SK-N-DZ (cell line): ENCODE measurements at regions not wholly inside any gene's neighbourhood (a gene's known extent, or its start where the extent isn't known, plus 50 kb on each side); places are given as distances from the start of the nearest gene placed in this dataset.

ENCODE experiments used
- DNase-seq: peaks from one replicate; pipeline ENCODE4 v3.0.0-alpha.2; 2015; ENCODE audit warnings: low spot score

DNA sequence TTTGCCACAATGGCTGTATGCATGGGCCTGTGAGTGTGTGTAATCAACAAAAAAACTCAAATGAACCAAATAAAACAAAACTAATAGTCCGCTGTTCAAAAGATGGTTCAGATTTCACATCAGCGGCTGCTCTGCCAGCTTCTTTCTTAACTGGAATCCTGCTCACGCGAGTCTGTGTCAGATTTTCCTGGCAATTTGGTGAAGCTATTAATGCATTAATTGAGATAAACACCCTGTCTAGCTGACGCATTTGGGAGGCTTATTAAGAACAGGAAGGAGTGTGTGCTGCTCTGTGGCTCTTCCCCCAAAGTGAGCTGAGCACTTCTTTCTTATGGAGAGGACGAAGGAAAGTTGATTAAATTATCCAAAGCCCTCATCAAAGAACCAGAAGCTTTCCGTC is 336.6 kb upstream of the MKI67 start:
- DNase-seq: no peak

DNA sequence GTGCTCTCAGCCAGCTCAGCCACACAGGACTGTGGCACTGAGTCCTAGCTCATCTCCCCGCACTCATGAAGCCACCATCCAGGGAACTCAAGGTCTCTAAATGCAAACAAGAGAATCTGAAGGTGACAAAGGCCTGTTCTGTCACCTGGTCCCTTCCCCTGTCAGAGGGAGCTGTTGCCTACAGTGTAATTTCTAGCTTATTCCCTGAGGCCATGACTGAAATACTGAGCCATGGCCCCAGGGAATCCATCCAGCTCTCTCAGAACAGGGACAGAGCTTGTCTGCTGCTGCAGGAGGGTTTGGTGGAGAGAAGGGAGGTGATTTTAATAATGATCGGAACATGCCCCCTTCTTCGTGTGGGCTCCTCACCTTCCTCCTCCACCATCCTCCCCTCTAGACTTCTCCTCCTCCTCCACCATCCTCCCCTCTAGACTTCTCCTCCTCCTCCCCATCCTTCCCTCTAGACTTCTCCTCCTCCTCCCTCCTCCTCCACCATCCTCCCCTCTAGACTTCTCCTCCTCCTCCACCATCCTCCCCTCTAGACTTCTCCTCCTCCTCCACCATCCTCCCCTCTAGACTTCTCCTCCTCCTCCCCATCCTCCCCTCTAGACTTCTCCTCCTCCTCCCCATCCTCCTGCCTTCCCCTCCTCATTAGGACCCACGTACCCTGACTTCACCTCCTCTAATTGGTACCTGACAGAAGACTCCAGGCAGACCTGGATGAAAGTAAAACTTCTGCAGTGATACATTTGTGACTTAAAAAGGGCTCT is 338.0 kb upstream of the MKI67 start:
- peak; percentile 34 for DNase-seq

DNA sequence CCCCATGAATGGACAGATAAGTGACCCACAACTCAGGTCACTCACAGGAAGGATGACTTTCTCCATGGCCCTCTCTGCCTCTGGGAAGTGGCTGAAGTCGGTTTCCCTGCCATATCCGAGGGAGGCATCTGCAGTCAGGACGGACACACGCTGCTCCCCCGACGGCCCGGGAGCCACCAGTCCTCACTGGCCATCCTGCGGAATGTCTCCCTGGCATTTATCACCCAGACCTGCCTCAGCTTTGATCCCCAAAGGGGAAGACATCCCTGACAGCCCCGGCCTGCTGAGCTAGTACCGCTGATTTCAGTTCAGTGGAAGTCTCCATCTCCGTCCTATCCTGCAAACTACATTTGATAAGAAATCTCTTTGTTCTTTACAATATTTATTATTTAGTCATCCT is 339.5 kb upstream of the MKI67 start:
- no peak for DNase-seq

DNA sequence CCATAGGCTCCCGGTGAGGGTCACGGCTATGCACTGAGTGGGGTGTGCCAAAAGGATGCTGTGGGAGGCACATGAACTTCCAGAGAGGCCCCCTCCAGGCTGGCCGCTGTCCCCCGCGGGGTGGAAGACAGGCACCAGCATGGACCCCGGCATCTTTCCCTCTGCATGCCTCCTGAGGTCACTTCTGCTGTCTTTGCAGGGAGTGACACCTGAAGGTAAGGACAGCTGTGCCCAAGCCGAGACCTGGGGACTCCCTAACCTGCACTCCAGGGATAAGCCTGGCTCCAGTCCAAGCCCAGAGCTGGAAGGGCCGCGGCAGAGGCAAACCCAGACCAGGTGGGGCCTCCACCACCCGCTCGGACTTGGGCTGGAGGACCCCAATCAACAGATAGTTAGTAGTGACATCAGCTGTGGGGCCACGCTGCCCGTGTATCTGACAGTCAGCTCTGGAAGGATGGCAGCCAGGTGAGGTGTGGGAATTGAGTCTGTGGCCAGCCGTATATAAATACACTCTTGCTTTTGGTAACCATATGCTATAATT is 340.7 kb upstream of the MKI67 start:
- no peak for DNase-seq

DNA sequence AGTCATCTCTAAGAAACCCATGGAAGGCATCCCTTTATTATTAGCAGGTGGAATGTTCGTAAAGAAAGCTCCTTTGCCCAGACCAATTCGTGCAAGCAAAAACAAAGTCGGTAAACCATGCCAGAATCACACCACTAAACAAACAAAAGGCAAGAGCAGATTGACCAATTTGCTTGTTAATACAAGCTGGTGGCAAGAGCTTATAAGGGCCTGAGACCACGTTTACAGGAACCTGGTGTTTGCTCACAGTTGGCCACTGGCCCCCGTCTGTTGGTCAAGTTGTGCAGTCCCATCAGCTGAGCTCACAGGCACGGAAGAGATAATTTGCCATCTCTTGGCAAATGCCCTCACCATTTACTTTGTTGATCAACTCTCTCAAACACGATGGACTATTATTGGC is 342.2 kb upstream of the MKI67 start:
- DNase-seq: no peak

DNA sequence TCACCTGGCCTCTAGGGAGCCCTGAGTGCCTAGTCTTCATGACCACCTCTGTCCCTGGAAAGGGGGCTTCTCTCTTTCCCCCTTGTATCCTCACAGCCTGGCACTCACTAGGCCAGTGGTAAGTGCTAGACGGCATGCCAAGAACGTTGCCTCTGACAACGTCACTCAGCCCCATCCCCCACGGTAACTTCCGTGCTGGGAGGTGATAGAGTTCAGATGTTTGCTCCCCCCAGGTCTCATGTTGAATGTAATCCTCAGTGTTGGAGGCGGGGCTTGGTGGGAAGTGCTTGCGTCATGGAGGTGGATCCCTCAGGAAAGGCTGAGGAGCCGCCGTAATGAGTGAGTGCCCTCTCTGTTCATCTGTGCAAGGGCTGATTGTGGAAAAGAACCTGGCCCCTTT is 343.3 kb upstream of the MKI67 start:
- DNase-seq: no peak

DNA sequence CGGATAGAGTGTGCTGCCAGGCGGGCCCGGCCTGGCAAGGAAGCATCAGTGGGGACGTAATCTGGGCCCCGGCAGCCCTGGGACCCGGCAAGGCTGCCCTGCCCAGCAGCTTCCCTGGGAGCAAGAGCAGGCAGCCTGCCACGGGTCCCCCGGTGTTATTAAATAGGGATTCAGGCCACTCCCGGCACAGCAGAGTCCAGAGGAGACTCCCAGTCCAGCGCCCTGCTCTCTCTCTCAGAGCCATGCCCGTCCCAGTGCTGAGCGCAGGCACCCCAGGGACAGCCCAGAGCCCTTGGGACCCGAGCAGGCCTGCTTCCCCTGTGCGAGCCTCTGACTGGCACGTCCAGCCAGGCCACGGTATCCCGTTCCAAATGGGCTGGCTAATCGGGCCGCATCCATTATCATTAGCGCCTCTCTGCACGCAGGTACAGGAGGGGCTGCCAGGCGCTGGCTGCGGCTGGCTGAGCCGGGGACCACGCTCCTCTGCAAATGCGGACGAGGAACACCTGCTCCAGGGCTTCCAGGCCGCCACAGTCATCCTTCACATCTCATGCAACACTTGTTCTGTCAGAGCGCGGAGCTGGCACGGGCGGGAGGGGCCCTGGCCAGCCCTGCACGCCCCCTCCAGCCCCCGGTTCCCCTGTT is 344.2 kb upstream of the MKI67 start:
- no peak for DNase-seq

DNA sequence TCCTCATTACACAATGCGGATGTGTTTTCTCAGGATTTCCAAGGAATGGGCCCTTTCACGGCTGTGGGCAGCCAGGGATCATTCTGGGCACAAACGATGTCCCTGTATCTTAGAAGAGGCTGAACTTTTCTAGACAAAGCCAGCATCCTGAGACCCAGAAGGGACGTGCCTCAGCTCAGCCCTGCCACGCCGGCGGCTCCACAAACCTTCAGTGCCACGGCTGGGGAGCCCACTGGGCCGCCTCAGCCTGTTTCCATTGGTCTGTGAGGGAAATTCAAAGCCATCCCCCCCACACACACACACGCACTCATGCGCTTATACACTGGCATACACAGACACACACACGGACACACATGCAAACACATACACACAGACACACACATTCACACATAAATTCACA is 344.9 kb upstream of the MKI67 start:
- DNase-seq: no peak

DNA sequence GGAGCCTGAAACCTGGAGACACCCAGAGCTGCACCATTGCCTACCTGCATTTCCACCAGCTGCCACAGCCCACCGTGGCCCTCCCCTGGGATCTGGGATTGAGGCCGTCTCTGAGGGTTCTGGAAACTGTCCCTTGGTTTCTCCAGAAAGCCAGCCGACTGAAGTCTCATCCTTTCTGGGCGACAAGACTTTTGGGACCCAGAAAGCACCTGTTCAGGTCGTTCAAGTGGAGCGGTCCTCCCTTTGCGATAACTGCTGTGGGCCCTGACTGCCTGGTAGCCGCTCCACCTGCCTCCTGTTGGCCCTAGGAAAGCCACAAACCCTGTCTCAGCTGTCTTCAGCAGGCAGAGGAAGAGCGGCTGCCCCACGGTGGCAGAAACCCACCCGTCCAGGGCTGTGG is 346.0 kb upstream of the MKI67 start:
- DNase-seq: no peak

DNA sequence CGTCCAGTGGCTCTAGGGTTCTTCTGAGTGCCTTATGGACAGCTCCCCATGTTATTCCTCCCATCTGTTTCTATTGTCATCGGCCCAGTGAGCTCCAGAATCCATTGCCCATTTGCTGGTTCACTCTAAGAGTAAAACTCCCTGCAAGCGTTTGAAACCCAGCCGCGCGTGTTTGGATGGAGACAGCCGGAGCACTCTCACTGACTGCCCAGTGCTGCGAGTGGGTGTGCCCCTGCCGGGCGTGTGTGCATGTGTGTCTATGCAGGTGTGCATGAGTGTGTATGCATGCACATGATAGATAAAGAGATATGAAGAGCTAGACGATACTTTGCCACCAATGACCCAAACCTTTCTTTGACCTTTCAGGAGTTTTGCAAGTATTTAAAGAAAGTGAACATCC is 347.2 kb upstream of the MKI67 start:
- DNase-seq: no peak

DNA sequence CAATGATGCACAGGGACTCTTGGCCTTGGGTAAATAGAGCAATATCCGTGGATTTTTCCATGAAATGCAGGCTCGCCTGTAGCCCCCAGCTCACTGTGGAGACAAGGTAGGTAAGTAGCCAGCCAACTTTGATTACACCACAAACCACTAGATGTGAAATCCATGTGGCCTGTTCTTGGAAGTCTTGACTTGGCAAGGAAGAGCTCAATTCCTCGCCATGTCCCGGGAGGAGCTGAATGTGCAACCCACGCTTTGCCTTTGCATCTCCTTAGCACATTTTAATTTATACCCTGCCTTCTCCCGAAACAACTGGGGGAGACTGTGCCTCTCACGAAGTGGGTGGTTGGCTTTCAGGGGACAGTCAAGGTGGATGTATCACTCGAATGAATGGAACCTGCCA is 347.7 kb upstream of the MKI67 start:
- no peak for DNase-seq

DNA sequence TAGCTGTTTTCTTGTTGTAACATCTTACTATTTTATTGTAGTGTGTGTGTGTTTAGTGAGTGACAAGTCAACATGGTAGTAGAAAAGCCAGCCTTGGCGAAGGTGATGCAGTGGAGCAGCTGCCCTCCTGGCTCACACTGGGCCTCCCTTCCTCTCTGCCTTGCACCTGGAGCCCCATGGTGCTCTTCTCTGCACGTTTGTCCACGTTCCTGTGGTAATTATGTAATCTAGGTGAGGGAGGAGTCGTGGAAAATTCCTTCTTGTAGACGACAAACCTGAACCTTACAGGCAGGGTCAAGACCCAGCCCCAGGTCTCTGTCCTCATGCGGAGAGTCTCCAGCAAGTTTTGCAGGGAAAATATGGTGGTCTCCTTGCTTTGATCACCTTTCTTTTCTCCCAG is 348.3 kb upstream of the MKI67 start:
- DNase-seq: no peak

DNA sequence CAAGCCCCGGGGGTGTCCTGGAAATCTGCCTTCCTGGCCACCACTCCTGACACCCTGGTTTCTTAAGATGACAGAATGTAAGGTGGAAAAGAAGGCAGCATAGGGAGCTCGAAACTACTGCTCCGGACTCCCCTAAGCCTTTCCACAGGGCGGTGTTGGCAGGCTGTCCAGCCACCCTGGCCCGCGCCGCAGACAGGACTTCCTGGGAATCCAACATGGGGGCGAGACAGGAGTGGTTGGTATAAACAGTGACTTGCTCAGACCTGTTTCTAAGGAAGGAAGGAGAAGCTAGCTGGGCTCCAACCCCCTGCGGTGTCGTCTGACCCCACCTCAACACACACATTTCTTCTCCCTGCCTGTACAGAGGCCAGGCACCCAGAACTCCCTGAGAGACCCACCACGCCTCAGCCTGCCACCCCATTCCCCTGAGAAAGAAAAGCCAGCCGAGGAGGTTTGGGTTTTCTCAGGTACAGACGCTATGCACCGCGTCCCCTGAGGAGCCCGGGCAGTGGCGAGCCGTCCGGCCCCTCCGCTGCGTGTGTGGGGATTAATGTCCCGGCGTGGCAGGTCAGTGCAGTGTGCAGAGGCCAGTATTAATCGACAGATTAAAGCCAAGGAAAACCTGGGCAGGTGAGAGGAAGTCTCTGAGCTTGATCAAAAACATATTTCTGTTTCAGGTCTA is 349.6 kb upstream of the MKI67 start:
- no peak for DNase-seq

DNA sequence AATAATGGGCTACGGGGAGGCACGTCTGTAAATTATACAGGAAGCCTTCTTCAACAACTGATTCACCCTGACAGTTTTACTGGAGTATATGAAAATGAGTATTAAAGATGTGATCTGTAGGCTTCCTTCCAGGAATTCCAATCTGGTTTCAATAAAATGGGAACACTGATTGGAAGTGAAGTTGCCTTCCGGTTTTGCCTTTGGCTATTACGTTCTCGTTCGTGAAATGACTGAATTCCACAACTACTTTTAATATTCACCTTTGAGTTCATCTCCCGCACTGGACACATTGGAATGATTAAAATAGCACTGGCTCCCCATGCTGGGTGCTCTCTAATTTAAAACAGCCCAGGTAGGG is 350.1 kb upstream of the MKI67 start:
- no peak for DNase-seq

DNA sequence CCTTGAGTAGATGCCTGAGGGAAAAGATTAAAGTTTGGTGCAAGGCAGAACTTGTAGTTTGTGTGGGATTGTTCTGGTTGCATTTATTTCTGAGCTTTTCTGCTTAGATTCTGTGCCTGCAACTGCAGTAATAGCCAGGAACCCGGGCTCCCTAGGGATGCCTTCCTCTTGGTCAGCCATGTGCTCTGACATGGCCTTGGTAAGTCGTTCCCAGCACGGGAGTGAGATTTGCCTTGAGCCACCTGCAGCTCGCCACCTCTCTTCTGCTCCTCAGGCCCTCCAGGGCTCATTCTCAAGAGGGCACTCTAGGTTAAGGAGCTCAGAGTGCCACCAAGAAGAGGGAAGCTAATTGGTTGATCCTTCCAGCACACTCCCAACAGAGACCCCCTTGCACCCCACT is 350.6 kb upstream of the MKI67 start:
- DNase-seq: no peak

DNA sequence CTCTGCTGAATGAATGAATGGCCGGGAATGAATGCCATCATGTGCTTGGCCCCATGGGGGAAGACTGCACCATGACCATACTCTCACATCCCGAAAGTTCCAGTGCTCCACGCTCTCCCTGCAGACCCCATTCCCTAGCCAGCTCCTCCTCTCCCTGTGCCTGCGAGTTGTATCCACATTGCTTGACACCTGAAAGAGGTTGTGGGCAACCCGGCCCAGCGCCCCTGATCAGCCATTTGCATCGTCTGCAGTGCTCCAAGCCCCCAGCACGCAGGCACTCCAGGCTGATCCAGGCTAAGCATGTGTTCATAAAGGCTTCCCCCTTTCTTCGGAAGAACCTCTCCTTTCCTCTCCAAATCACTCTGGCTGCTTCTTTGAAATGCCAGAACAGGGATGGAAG is 354.4 kb upstream of the MKI67 start:
- no peak for DNase-seq

DNA sequence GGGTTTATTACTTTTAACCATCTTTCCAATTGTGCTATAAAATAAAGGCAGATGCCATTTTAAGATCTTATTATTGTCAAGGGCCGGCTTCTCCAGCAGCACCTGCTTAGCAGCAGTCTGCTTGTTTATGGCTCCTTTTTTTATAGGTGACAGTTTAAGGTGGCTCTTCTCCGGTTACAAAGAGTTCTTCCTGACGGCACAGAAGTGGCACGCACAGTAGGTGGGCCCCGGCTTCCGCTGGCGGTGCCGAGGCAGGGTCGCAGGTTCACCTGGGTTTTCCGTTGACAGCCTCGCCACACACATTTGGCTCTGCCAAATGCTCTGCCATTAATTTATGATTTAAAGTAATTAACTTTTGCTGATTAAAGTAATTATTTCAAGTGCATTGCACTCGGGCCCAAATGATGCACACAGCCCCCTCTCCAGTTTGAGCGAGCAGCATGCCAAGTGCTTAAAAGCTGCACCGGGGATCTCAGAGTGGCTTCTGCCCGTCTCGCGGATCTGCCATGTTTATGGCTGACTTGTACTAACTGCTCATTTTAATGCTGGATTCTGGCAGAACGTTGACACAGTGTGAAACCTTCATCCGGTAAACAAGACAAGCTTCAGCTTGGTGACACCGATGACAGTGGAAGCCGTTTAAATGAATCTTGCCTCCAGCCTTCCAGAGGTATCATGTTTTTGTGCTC is 355.1 kb upstream of the MKI67 start:
- no peak for DNase-seq

DNA sequence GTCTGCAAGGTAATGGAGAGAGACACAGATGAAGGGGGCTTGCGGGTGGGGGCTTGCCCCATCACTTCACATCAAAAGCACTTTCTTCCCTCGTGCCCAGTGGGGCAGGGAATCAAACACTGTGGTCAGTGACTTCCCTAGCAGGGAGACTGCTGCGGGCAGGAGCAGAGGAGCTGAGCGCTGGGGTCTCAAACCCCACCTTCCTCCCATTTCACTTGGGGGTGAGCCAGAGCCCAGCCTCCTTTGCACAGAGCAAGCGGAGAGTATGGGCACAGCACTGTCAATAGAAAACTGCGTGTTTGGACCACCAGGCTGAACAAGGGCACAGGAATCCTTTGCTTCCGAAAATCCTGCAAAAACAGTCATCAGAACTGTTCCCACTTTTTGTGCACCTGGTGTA is 355.8 kb upstream of the MKI67 start:
- DNase-seq: no peak

DNA sequence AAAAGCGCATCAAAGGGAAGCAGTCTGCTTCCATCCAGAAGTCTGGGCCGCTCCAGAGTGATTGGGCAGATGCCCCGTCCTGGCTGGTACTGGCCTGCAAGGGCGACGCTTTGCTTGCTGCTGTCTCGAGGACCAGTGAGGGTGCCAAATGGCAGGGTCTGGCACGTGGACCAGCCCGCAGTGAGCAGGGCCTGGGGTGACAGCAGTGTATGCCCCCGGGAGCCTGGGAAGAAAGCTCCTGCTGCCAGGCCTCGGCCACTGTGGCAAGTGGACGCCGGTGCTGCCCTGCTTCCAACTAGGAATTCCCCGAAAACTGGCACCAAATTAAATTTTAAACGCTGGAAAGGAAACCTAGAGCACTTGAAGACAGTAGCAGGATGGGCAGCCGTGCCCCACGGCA is 357.0 kb upstream of the MKI67 start:
- DNase-seq: no peak

DNA sequence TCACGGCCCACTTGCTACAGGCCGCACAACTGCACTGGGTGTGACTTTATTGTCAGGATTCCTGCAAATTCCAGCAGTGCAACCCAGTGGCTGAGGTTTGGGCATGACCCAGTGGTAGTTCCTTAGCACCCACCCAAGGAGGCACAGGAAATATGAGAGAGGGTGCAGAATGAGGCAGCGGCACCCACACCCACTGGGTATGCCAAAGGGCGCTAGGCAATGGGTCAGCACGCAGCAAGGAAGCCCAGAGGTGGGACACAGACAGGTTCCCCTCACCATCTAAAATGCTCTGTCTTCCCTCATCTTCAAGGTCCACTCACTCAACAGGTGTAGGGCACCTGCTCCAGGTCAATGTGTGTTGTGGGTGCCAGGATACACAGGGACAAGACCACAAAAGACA is 357.8 kb upstream of the MKI67 start:
- no peak for DNase-seq

DNA sequence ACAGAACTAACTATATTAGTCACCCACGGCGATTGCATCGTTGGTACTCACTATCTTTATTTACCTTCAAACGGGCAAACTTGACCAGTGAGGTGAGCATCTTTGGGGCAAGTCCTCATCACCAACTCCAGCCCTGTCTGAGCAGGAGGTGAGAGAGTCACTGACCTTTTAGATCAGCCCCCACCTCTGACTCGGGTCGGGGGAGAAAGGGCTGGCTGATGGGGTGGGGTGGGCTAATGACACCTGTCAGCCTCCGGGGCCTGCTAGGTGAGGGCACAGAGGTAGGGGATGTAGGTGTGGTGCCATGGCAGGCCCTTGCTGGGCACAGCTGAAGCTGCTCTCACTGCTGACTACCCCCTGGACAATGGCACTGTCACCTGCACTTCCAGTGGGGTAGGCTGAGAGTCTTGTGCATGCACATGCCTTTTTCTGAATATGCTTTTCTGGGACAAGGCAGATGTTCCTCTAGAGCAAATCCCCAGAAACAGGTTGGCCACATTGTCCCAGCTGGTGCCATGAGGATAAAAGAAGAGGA is 359.5 kb upstream of the MKI67 start:
- DNase-seq: no peak

DNA sequence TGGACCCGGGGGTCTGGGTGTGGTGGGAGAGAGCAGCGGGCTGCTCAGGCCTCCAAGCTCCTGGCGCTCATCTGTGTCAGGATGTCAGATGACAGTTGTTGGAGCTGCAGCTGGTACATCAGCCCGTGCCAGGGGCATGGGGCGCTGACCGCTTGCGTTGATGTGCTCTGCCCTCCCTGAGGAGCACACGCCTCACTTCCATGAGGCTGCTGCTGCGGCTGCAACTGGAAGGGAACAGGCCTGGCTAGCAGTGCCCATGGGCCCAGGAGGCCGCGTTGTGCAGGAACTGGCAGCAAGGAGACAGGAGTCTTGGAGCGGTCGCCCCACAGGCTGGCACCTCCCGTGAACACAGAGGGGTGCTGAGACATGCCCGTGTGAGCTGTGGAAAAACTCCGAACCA is 361.3 kb upstream of the MKI67 start:
- no peak for DNase-seq
